Upper lobe of right lung (tissue), 1 donor: ENCODE measurements at regions not wholly inside any gene's neighbourhood (a gene's known extent, or its start where the extent isn't known, plus 50 kb on each side); places are given as distances from the start of the nearest gene placed in this dataset.

ENCODE experiments used
- ATAC-seq: fragments of 200-7000 bp; cut with Tn5 transposase; one replicate; pipeline ENCODE4 v1.9.1; 2020; ENCODE audit warnings: mild to moderate bottlenecking, moderate library complexity
- DNase-seq: peaks from one replicate; pipeline ENCODE4 v3.0.0-alpha.2; 2020
- H3K27ac ChIP-seq: fragments of 200-600 bp; one replicate; pipeline ENCODE4 v1.8.0; 2022
- H3K27me3 ChIP-seq: fragments of 200-600 bp; one replicate; pipeline ENCODE4 v1.8.0; 2022; ENCODE audit warnings: mild to moderate bottlenecking
- H3K36me3 ChIP-seq: fragments of 200-600 bp; one replicate; pipeline ENCODE4 v1.8.0; 2022
- H3K4me1 ChIP-seq: fragments of 200-600 bp; one replicate; pipeline ENCODE4 v1.8.0; 2022
- H3K4me3 ChIP-seq: fragments of 200-600 bp; one replicate; pipeline ENCODE4 v1.8.0; 2022; ENCODE audit warnings: mild to moderate bottlenecking
- H3K9me3 ChIP-seq: fragments of 200-600 bp; one replicate; pipeline ENCODE4 v1.8.0; 2022
- CTCF ChIP-seq: fragments of 200-600 bp; IDR thresholded peaks from one replicate; pipeline ENCODE4 v1.8.0; 2022; ENCODE audit warnings: antibody characterized with exemption
- intact Hi-C: fragments of 100-400 bp; cut with DNase I; formaldehyde crosslinking; loops from one replicate; pipeline ENCODE4 v1.11.0; 2022
- donor health status: DM: no; HTN: yes; CAD: no; lungs with severe emphysema.

DNA sequence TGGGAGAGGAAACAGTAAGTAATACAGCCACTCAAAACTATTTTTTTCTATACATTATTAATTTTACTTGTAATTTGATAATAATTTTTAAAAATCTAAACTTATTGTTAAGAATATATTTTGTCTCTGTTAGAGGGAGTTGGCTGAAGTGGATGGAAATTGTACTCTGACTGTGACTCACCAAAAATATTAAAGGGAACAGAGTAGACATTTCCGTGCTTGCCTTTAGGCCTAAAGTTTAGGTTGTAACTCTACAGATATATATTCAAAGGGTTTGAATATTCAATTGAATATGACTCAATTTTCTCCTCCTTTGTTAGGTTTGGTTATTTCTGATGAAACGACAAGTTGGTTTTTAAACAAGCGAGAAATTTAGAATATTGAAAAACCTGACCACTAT, 128.3 kb upstream of the PITX2 start:
- no peaks in the 10 kb centered on the region for H3K27me3 ChIP-seq
- no peaks in the 10 kb centered on the region for H3K36me3 ChIP-seq
- H3K27ac ChIP-seq, result no peak overlapping the region
- no peaks in the 10 kb centered on the region for H3K9me3 ChIP-seq
- intact Hi-C loops, result no loop called here
- DNase-seq (no peak), ATAC-seq (no peak)
- H3K4me1 ChIP-seq, result no peaks in the 10 kb centered on the region
- TF ChIP-seq CTCF, result no peak
- H3K4me3 ChIP-seq, result no peak overlapping the region

DNA sequence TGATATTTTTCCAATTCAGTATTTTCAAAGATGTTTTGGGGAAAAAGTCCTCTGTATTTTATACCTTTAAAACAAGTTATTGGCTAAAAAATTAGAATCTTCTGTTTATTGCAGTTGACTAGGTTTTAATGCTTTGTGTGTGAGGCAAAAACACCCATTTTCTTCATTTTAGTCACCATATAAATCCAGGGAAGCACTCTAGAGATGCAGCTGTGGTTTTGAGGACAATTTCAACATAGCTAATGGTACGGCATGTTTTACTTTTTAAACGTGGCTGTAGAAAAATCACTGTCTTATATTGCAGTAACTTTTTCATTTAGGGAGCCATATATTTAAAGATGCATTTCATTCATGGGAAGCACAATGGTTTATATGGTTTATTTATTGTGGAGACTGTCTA, 129.1 kb upstream of the PITX2 start:
- Histone ChIP-seq H3K4me3 (no peak overlapping the region), H3K9me3 (no peaks in the 10 kb centered on the region), H3K4me1 (no peaks in the 10 kb centered on the region), H3K27ac (no peak overlapping the region), H3K27me3 (no peaks in the 10 kb centered on the region), H3K36me3 (no peaks in the 10 kb centered on the region)
- TF ChIP-seq CTCF, result no peak
- DNase-seq (no peak), ATAC-seq (no peak)
- intact Hi-C loops, result no loop called here

DNA sequence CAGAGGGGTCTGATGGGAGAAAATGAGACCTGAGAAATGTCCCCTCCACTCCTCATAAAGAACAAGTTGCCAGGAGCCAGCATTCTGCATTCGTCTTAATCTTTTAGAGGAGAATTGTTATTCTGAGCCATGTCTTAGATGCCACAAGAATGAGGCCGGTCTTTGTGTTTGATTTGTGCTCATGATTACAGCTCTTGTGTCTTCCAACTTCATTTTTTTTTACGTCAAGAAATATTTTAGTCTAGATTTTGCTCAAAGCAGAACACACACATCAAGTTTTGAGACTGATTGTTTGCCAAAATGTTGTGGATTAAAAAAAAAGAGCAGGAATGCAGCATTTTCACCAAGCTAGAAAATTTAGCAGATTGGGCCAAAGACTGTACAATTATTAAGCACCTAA, 130.6 kb upstream of the PITX2 start:
- no peak overlapping the region for H3K27ac ChIP-seq
- no peaks in the 10 kb centered on the region for H3K9me3 ChIP-seq
- no peaks in the 10 kb centered on the region for H3K4me1 ChIP-seq
- no peak for ATAC-seq
- intact Hi-C loops, result no loop called here
- H3K27me3 ChIP-seq, result no peaks in the 10 kb centered on the region
- no peak for DNase-seq
- no peak for TF ChIP-seq CTCF
- no peaks in the 10 kb centered on the region for H3K36me3 ChIP-seq
- H3K4me3 ChIP-seq, result no peak overlapping the region

DNA sequence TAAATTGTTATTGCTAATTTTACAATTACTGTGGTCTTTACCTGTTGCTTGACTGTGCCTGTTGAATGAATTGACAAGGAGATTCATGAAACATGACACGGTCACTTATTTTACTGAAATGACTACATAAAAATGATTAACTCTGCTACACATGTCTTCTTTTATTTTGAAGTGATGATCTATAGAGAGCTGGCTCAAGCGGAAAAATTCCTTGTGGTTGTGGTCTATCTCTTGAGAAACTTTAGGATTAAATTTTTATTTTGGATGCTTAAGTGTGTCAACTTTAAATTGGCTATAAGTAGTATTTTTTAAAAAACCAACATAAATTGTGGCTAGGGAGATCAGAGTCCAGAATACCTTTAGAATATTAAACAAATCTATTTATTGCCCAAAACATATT, 131.8 kb upstream of the PITX2 start:
- no peaks in the 10 kb centered on the region for H3K9me3 ChIP-seq
- H3K36me3 ChIP-seq, result no peaks in the 10 kb centered on the region
- no peaks in the 10 kb centered on the region for H3K27me3 ChIP-seq
- DNase-seq (no peak), ATAC-seq (no peak)
- H3K27ac ChIP-seq, result no peak overlapping the region
- intact Hi-C loops, result no loop called here
- no peak for TF ChIP-seq CTCF
- H3K4me3 ChIP-seq, result no peak overlapping the region
- no peaks in the 10 kb centered on the region for H3K4me1 ChIP-seq

DNA sequence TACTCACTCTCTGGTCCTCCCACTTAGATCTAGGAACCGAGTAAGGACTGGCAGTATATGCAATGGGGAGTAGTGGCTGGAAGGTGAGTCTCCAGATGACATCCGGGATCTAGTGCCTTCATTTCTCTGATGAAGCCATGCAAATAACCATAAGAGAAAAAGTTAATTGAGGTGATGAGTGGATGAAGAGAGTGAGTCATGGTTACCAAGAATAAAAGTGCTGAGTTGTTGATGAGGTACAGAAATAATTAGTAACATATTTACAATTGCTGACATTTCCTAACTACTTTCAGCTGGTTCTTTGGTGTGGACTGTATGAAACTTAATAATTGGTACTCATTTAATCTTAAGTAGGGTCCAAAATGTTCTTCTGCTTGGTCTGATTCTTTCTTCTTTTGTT, 146.7 kb upstream of the PITX2 start:
- DNase-seq (no peak), ATAC-seq (no peak)
- Histone ChIP-seq H3K36me3 (no peaks in the 10 kb centered on the region), H3K27ac (no peak overlapping the region), H3K4me1 (no peaks in the 10 kb centered on the region), H3K27me3 (no peaks in the 10 kb centered on the region), H3K9me3 (no peaks in the 10 kb centered on the region), H3K4me3 (no peak overlapping the region)
- intact Hi-C loops, result no loop called here
- TF ChIP-seq CTCF, result no peak

DNA sequence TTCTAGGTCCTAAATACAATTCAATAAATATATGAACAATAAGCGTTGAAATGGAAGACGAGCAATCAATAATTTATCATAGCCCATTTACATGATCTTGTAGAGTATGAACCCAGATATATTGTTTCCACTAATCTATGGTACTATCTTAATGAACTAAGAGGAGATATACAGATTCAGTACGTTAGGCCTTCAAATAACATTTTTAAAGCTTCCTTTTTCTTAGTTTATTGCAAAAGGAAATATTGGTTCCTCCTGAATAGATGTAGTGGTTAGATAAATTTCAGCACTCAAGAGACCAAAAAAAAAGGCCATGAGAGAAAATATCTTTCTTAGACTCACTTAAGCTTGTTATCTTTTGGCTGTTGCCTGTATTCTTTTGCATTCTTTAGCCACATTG, 147.5 kb upstream of the PITX2 start:
- no peaks in the 10 kb centered on the region for H3K27me3 ChIP-seq
- DNase-seq (no peak), ATAC-seq (no peak)
- no peak for TF ChIP-seq CTCF
- H3K4me3 ChIP-seq, result no peak overlapping the region
- intact Hi-C loops, result no loop called here
- no peaks in the 10 kb centered on the region for H3K9me3 ChIP-seq
- H3K4me1 ChIP-seq, result no peaks in the 10 kb centered on the region
- no peaks in the 10 kb centered on the region for H3K36me3 ChIP-seq
- H3K27ac ChIP-seq, result no peak overlapping the region
